ENCODE measurements at regions not wholly inside any gene's neighbourhood (a gene's known extent, or its start where the extent isn't known, plus 50 kb on each side); places are given as distances from the start of the nearest gene placed in this dataset.

DNA sequence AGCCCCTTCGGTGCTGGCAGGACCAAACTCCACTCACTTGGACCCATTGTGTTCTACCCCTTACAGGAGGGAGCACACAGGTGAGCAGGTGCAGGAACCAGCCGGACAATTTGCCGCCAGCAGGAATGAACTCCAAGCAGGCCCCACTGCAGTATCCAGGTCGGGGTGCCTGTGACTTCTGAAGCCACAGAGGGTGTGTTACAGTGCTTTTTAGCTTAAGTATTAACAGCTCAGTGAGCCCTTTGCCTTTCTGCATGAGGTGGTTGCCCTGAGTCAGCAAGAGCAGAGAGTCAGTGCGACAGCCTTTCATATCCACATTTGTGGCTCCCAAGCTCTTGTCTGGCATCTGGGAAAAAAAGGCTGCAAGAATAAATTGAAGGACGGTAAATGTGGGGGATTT is 366.6 kb upstream of the LRRC4C start:
- H3K27me3 ChIP-seq (replicated peaks; ENCODE audit: insufficient read depth), result no peaks in the 10 kb centered on the region
- H3K9me3 ChIP-seq, result no peaks in the 10 kb centered on the region

DNA sequence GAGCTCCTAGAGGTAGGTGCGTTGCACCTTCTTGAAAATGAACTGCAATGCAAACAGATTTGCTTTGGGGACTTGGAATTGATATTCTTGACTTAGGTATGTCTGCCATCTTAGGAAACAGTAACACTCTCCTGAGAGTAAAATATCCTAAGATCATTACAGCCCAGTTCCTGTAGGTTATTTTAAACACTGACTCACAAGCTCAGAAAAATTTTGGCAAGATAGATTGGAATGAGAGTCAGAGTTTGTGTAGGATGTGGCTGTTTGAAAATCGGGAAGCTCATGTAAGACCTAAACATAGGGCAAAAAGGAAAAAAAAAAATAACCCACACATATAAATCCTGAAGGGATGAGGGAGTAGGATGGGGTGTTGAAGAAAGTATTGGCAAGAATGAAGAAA is 377.0 kb upstream of the LRRC4C start:
- no peaks in the 10 kb centered on the region for H3K4me1 ChIP-seq (ENCODE audit: control insufficient read depth in 1 of 2, low read depth in 2 of 2)
- no peak for ATAC-seq (ENCODE audit: insufficient number of reproducible peaks, low FRiP score, low read depth)
- TF ChIP-seq, protein P1, sequence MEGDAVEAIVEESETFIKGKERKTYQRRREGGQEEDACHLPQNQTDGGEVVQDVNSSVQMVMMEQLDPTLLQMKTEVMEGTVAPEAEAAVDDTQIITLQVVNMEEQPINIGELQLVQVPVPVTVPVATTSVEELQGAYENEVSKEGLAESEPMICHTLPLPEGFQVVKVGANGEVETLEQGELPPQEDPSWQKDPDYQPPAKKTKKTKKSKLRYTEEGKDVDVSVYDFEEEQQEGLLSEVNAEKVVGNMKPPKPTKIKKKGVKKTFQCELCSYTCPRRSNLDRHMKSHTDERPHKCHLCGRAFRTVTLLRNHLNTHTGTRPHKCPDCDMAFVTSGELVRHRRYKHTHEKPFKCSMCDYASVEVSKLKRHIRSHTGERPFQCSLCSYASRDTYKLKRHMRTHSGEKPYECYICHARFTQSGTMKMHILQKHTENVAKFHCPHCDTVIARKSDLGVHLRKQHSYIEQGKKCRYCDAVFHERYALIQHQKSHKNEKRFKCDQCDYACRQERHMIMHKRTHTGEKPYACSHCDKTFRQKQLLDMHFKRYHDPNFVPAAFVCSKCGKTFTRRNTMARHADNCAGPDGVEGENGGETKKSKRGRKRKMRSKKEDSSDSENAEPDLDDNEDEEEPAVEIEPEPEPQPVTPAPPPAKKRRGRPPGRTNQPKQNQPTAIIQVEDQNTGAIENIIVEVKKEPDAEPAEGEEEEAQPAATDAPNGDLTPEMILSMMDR (IDR thresholded peaks at IDR 0.05), result no peak
- no peak overlapping the region for H3K4me3 ChIP-seq
- DNase-seq (ENCODE audit: low spot score), result no peak
- H3K27ac ChIP-seq, result no peak overlapping the region
- no peaks in the 10 kb centered on the region for H3K36me3 ChIP-seq
- H3K9me3 ChIP-seq, result no peaks in the 10 kb centered on the region
- H3K27me3 ChIP-seq (replicated peaks; ENCODE audit: insufficient read depth), result no peaks in the 10 kb centered on the region

More for the DNA sequence above, 366.6 kb upstream of the LRRC4C start:
- Histone ChIP-seq H3K4me1 (ENCODE audit: control insufficient read depth in 1 of 2, low read depth in 2 of 2) (no peaks in the 10 kb centered on the region), H3K27ac (no peak overlapping the region), H3K4me3 (no peak overlapping the region), H3K36me3 (no peaks in the 10 kb centered on the region)
- ATAC-seq (ENCODE audit: insufficient number of reproducible peaks, low FRiP score, low read depth) (no peak), DNase-seq (ENCODE audit: low spot score) (no peak)
- TF ChIP-seq, protein P1 (IDR thresholded peaks at IDR 0.05), result no peak

DNA sequence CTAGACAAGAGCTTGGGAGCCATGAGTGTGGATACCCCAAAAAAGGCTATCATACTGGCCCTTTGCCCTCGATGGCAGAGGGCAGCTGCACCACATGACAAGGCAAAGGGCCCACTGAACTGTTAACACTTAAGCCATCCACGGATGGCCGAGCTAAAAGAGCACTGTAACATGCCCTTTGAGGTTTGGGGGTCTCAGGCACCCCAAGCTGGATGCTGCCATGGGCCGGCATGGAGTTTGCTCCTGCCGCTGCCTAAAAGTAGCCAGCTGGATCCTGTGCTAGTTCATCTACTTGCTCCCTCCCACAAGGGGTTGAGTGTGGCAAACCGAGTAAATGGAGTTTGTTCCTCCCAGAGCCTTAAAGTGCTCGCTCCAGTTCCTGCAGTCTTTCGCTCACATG is 383.2 kb upstream of the LRRC4C start:
- no peaks in the 10 kb centered on the region for H3K36me3 ChIP-seq
- DNase-seq (ENCODE audit: low spot score), result no peak

DNA sequence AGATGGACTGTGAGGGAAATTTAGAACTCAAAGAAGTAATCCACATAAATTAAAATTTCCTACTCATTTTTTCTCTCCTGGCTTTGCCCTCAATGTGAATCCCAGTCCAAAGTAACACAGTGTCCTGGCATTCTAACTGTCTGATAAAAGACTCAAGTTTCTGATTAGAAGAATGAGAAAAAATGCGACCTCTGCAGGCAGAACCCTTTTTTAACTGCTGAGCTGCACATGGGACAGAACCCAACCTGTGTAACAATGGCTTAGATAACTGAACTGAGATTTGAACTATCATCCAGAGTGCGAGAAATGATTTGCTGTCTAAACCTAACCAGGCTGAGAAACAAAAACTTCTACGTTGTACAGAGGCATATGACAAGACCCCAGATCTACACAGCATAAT is 385.6 kb upstream of the LRRC4C start:
- Histone ChIP-seq H3K9me3 (no peaks in the 10 kb centered on the region), H3K36me3 (no peaks in the 10 kb centered on the region), H3K27me3 (replicated peaks; ENCODE audit: insufficient read depth) (no peaks in the 10 kb centered on the region), H3K27ac (no peak overlapping the region), H3K4me3 (no peak overlapping the region), H3K4me1 (ENCODE audit: control insufficient read depth in 1 of 2, low read depth in 2 of 2) (no peaks in the 10 kb centered on the region)
- TF ChIP-seq, protein P1 (IDR thresholded peaks at IDR 0.05), result no peak
- no peak for ATAC-seq (ENCODE audit: insufficient number of reproducible peaks, low FRiP score, low read depth)
- DNase-seq (ENCODE audit: low spot score), result no peak

More for the DNA sequence above, 383.2 kb upstream of the LRRC4C start:
- ATAC-seq (ENCODE audit: insufficient number of reproducible peaks, low FRiP score, low read depth), result no peak
- TF ChIP-seq, protein P1 (IDR thresholded peaks at IDR 0.05), result no peak
- Histone ChIP-seq H3K4me3 (no peak overlapping the region), H3K27ac (no peak overlapping the region), H3K9me3 (no peaks in the 10 kb centered on the region), H3K27me3 (replicated peaks; ENCODE audit: insufficient read depth) (no peaks in the 10 kb centered on the region), H3K4me1 (ENCODE audit: control insufficient read depth in 1 of 2, low read depth in 2 of 2) (no peaks in the 10 kb centered on the region)

DNA sequence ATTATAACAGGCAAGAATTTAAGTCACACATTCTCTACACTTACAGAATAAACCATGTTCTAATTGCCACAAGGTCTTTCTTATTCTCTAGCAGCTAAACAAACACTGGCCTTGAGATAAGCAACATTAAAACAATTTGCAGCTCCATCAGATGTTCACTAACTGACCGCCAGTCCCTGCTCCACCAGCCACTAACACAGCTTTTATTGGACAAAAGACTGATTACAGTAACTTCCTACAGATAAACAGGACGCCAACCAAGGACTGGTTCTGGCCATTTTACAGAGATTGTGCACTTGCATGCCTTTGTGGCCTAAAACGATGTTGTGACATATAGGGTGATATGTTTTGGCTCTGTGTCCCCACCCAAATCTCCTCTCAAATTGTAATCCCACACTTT is 388.9 kb upstream of the LRRC4C start:
- Histone ChIP-seq H3K27me3 (replicated peaks; ENCODE audit: insufficient read depth) (no peaks in the 10 kb centered on the region), H3K27ac (no peak overlapping the region), H3K9me3 (no peaks in the 10 kb centered on the region), H3K4me3 (no peak overlapping the region), H3K4me1 (ENCODE audit: control insufficient read depth in 1 of 2, low read depth in 2 of 2) (no peaks in the 10 kb centered on the region), H3K36me3 (no peaks in the 10 kb centered on the region)
- ATAC-seq (ENCODE audit: insufficient number of reproducible peaks, low FRiP score, low read depth) (no peak), DNase-seq (ENCODE audit: low spot score) (no peak)
- TF ChIP-seq, protein P1 (IDR thresholded peaks at IDR 0.05), result no peak
